ENCODE measurements at regions not wholly inside any gene's neighbourhood (a gene's known extent, or its start where the extent isn't known, plus 50 kb on each side); places are given as distances from the start of the nearest gene placed in this dataset.

DNA sequence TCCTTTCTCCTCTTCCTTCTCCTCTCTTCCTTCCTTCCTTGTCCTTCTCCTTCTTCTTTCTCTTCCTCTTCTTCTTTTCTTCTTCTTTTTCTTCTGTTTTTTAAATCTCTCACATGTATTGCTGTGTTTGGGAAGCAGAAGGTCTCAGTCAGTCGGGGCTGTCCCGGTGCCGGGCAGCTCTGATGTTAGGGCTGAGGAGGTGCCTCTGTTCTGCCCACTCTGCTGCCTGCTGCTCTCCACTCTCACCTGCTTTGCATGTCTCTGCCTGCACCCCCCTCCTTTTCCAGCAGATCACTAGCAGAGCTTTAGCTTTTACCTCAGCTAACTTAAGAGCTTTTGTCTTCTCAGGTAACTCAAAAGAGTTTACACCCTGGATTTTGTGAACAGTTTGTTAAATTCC is 276.6 kb downstream of the CHRM3 start:
- TF ChIP-seq, protein P1, sequence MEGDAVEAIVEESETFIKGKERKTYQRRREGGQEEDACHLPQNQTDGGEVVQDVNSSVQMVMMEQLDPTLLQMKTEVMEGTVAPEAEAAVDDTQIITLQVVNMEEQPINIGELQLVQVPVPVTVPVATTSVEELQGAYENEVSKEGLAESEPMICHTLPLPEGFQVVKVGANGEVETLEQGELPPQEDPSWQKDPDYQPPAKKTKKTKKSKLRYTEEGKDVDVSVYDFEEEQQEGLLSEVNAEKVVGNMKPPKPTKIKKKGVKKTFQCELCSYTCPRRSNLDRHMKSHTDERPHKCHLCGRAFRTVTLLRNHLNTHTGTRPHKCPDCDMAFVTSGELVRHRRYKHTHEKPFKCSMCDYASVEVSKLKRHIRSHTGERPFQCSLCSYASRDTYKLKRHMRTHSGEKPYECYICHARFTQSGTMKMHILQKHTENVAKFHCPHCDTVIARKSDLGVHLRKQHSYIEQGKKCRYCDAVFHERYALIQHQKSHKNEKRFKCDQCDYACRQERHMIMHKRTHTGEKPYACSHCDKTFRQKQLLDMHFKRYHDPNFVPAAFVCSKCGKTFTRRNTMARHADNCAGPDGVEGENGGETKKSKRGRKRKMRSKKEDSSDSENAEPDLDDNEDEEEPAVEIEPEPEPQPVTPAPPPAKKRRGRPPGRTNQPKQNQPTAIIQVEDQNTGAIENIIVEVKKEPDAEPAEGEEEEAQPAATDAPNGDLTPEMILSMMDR (IDR thresholded peaks at IDR 0.05 in 4 of 5, conservative IDR thresholded peaks at IDR 0.05 in 1 of 5) = no peak
- TF ChIP-seq POLR2A (IDR thresholded peaks at IDR 0.05) = no peak

Measured in gastrocnemius medialis (tissue), 4 donors.